Smooth muscle cell of the brain vasculature (primary cell): ENCODE measurements at regions not wholly inside any gene's neighbourhood (a gene's known extent, or its start where the extent isn't known, plus 50 kb on each side); places are given as distances from the start of the nearest gene placed in this dataset.
"Not testable (repeated sequence)": the region's sequence is repeated elsewhere in the genome, so short reads cannot be mapped to it uniquely, and the experiment has no call there.

Experiments
- DNase-seq: peaks from one replicate; pipeline ENCODE4 v3.0.0-alpha.2; 2012; ENCODE audit warnings: low read depth, low spot score

- DNase-seq, result no peak
Observed at GRCh38 chr4:56146956-56147355, 198.2 kb downstream of the CEP135 start.

- no peak for DNase-seq
Observed at GRCh38 chr4:56142088-56142487, 193.3 kb downstream of the CEP135 start.

GRCh38 chr4:56139241-56139827, 190.6 kb downstream of the CEP135 start:
- DNase-seq, result no peak

- not testable (repeated sequence) for DNase-seq
Observed at GRCh38 chr4:56134834-56135233, 186.1 kb downstream of the CEP135 start.

GRCh38 chr4:56134266-56134665, 185.5 kb downstream of the CEP135 start:
- DNase-seq, result peak; percentile 29

GRCh38 chr4:56132835-56133234, 184.1 kb downstream of the CEP135 start:
- DNase-seq, result no peak

GRCh38 chr4:56132188-56132587, 183.4 kb downstream of the CEP135 start:
- not testable (repeated sequence) for DNase-seq

- no peak for DNase-seq
Observed at GRCh38 chr4:56130606-56131155, 181.9 kb downstream of the CEP135 start.

- no peak for DNase-seq
Observed at GRCh38 chr4:56129431-56129861, 180.7 kb downstream of the CEP135 start.

GRCh38 chr4:56128213-56128612, 179.5 kb downstream of the CEP135 start:
- no peak for DNase-seq

GRCh38 chr4:56127716-56128115, 179.0 kb downstream of the CEP135 start:
- DNase-seq, result no peak

GRCh38 chr4:56123547-56123946, 174.8 kb downstream of the CEP135 start:
- no peak for DNase-seq

GRCh38 chr4:56123051-56123450, 174.3 kb downstream of the CEP135 start:
- no peak for DNase-seq

- DNase-seq, result no peak
Observed at GRCh38 chr4:56118845-56119244, 170.1 kb downstream of the CEP135 start.

GRCh38 chr4:56118055-56118454, 169.3 kb downstream of the CEP135 start:
- DNase-seq, result no peak

- DNase-seq, result no peak
Observed at GRCh38 chr4:56115898-56116297, 167.2 kb downstream of the CEP135 start.

GRCh38 chr4:56112377-56112776, 163.6 kb downstream of the CEP135 start:
- no peak for DNase-seq

- no peak for DNase-seq
Observed at GRCh38 chr4:56106180-56107147, 157.7 kb downstream of the CEP135 start.

GRCh38 chr4:56104188-56104587, 155.4 kb downstream of the CEP135 start:
- no peak for DNase-seq

GRCh38 chr4:56102601-56103000, 153.9 kb downstream of the CEP135 start:
- DNase-seq, result no peak

- no peak for DNase-seq
Observed at GRCh38 chr4:56099378-56099786, 150.6 kb downstream of the CEP135 start.

GRCh38 chr4:56093576-56093975, 144.8 kb downstream of the CEP135 start:
- no peak for DNase-seq

- no peak for DNase-seq
Observed at GRCh38 chr4:56092540-56092939, 143.8 kb downstream of the CEP135 start.
